Lung microvascular endothelial cell (primary cell): ENCODE measurements at regions not wholly inside any gene's neighbourhood (a gene's known extent, or its start where the extent isn't known, plus 50 kb on each side); places are given as distances from the start of the nearest gene placed in this dataset.

Experiments
- DNase-seq, 2 donors: peaks; one replicate each; pipeline versions ENCODE4 v3.0.0 to v3.0.0-alpha.2; 2010; ENCODE audit warnings: low read depth in 2 of 2

GRCh38 chr7:155979994-155980393 is 167.7 kb upstream of the SHH start:
- DNase-seq: no peak

- no peak for DNase-seq
Measured at GRCh38 chr7:155979566-155979965, 167.3 kb upstream of the SHH start.

GRCh38 chr7:155975490-155975889 is 163.2 kb upstream of the SHH start:
- DNase-seq: no peak

GRCh38 chr7:155974186-155974897 is 162.1 kb upstream of the SHH start:
- DNase-seq: no peak

- DNase-seq: no peak
Measured at GRCh38 chr7:155973451-155973997, 161.3 kb upstream of the SHH start.

GRCh38 chr7:155972651-155973390 is 160.6 kb upstream of the SHH start:
- no peak for DNase-seq

GRCh38 chr7:155972247-155972646 is 160.0 kb upstream of the SHH start:
- DNase-seq: no peak

GRCh38 chr7:155971180-155971770 is 159.0 kb upstream of the SHH start:
- DNase-seq: no peak

- no peak for DNase-seq
Measured at GRCh38 chr7:155969192-155969929, 157.1 kb upstream of the SHH start.

- peak in 1 of 2 donors; percentile 27 for DNase-seq
Measured at GRCh38 chr7:155965010-155965409, 152.7 kb upstream of the SHH start.

GRCh38 chr7:155964543-155964942 is 152.3 kb upstream of the SHH start:
- DNase-seq: no peak

GRCh38 chr7:155963771-155964195 is 151.5 kb upstream of the SHH start:
- no peak for DNase-seq

GRCh38 chr7:155963356-155963755 is 151.1 kb upstream of the SHH start:
- no peak for DNase-seq

- DNase-seq: no peak
Measured at GRCh38 chr7:155962968-155963300, 150.7 kb upstream of the SHH start.

GRCh38 chr7:155962191-155962967 is 150.1 kb upstream of the SHH start:
- DNase-seq: peak; percentile 54 to 87

GRCh38 chr7:155961241-155962190 is 149.3 kb upstream of the SHH start:
- DNase-seq: peak; percentile 6 to 7

GRCh38 chr7:155959894-155960293 is 147.6 kb upstream of the SHH start:
- DNase-seq: no peak

GRCh38 chr7:155956977-155957376 is 144.7 kb upstream of the SHH start:
- no peak for DNase-seq

- no peak for DNase-seq
Measured at GRCh38 chr7:155955367-155955635, 143.0 kb upstream of the SHH start.
